RWPE1 (cell line): ENCODE measurements at regions not wholly inside any gene's neighbourhood (a gene's known extent, or its start where the extent isn't known, plus 50 kb on each side); places are given as distances from the start of the nearest gene placed in this dataset.

Experiments used
- CTCF ChIA-PET: fragments of 350-600 bp; sonication (Branson Sonifier 250); formaldehyde crosslinking; extraction: SDS; loops from one replicate; lab custom pipeline; 2021; lab: Yijun Ruan, JAX
- POLR2A ChIA-PET: fragments of 400-600 bp; formaldehyde crosslinking; extraction: SDS; loops from one replicate; lab custom pipeline; 2020; ENCODE audit warnings: antibody characterized with exemption; ENCODE audit not compliant: low non-redundant PET; lab: Yijun Ruan, JAX
- DNase-seq: peaks from one replicate; pipeline ENCODE4 v3.0.0; 2012; ENCODE audit warnings: low spot score
- H3K27ac ChIP-seq: fragments of 450-650 bp; 2 replicates; pipeline ENCODE4 v1.5.1; 2017
- CTCF ChIP-seq: fragments of 450-650 bp; conservative IDR thresholded peaks from 2 replicates; pipeline ENCODE4 v1.5.1; 2017; ENCODE audit warnings: low read depth, mild to moderate bottlenecking

DNA sequence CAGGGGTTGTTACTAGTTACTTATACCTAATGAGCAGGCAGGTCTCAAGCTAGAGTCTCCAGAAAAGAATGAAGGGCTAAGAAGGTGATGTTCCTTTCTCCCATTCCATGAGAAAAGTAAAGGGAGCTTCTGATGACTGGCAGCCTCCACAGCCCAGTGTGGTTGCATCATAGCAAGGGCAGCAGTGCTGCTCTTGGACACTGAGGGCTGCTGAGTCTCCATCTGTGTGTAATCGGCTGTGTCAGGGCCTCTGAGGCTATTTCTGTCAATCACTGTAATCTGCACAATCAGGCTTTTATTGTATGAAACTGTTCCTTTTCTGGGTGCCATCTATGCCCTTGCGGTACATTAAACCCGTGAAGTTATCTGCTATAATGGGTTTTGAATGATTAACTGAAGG is 164.1 kb upstream of the FBXO11 start:
- CTCF ChIA-PET = no interaction called here
- POLR2A ChIA-PET = no interaction called here
- no peak overlapping the region for H3K27ac ChIP-seq
- no peak for TF ChIP-seq CTCF
- no peak for DNase-seq

- no peak for TF ChIP-seq CTCF
- no peak overlapping the region for H3K27ac ChIP-seq
- ChIA-PET CTCF (no interaction called here), POLR2A (no interaction called here)
- DNase-seq = no peak
Observed at GRCh38 chr2:48072583-48072982, 166.3 kb upstream of the FBXO11 start.

DNA sequence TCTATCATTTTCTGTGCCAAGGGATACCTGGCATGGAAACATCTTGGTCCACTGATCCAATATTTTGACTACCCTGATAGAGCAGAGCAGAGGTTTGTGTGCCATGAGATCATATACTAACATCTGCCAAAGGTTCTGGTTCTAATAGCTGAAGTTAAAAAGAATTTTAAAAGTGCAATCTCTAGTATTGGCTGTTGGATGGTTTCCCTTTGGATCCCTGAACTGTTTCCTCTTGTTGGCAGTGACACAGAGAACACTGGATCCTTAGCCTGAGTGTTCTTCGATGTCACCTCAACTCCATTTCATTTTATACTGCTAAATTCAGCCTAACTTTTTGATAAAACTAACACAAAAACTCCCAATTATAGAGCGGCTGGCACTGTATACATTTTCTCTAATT is 169.3 kb upstream of the FBXO11 start:
- H3K27ac ChIP-seq = no peak overlapping the region
- no peak for DNase-seq
- POLR2A ChIA-PET = no interaction called here
- TF ChIP-seq CTCF = no peak
- CTCF ChIA-PET = interaction anchor here (0.6 kb wide), 1 partner anchor 228 kb away, joined by 3 read pairs; no protein-coding TSS in a partner anchor

DNA sequence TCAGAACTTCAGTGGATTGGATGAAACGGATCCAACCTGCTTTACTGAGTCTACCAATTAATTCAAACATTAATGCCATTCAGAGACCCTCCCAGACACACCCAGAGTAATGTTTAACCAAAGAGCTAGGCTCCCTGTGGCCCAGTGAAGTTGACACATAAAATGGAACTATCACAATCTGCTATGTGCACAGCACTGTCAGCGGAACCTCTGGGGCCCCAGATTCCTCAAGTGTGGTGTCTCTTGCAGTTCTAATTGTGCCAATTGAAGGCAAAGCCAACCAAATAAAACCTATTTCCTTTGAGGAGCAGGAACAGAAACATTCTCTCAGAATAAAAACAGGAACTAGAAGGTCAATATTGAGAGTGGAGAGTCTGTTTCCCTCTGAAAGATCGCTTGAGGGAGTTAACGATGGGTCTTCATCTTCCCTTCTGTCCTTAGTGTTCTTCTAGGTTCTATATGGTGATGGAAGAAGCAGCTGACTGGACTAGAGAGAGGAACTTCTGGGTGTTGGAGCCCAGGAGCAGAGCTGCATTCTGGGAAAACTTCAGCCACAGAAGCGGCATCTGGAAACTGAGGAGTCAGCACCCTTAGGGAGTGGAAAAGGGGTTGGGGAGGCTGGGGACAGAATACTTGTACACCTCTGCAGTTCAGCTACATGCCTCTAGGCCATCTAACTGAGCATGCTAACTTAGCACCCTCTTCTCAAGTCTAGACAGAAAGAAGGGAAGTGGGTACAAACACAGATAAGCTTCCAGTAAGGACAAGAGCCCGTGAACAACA is 174.4 kb upstream of the FBXO11 start:
- no peak for DNase-seq
- no peak overlapping the region for H3K27ac ChIP-seq
- CTCF ChIA-PET = no interaction called here
- no peak for TF ChIP-seq CTCF
- POLR2A ChIA-PET = no interaction called here

DNA sequence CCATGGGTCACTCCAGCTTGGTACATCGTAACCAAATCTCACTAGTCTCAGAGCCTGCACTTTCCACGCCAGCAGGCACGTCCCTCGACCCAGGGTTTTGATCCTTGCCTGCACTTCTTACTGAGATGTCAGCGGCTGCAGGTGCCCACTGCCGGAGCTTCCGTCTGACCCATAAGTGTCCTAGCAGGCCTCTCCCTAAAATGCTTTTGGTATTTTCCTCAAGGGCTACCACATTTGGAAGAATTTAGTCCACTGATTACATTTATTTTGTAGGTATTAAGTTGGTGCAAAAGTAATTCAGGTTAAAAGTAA is 175.0 kb upstream of the FBXO11 start:
- H3K27ac ChIP-seq = no peak overlapping the region
- CTCF ChIA-PET = no interaction called here
- DNase-seq = no peak
- TF ChIP-seq CTCF = no peak
- POLR2A ChIA-PET = no interaction called here

- no peak for TF ChIP-seq CTCF
- POLR2A ChIA-PET = no interaction called here
- CTCF ChIA-PET = no interaction called here
- no peak overlapping the region for H3K27ac ChIP-seq
- no peak for DNase-seq
Observed at GRCh38 chr2:48085888-48086287, 179.6 kb upstream of the FBXO11 start.

DNA sequence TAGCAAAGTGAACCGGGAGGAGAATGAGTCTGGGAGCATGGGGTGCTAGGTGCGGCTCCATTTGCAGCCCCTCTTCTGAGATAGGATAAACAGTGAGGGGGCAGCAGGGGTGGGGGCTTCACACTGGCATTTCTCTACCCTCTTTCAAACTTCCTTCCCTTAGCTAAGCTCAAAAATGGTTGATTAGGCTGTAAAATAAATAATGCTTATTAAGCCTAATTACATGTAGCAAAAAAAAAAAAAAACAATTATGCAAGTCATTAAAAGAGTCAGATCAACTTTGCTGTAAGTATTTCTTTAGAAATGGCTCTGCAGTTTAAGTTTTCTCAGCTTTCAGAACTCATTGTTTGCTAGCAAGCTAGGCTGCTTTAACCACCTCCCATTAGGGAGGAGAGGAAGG is 182.7 kb upstream of the FBXO11 start:
- no peak for DNase-seq
- no peak for TF ChIP-seq CTCF
- ChIA-PET CTCF (interaction anchor here (0.7 kb wide), 1 partner anchor 29 kb away, joined by 3 read pairs; no protein-coding TSS in a partner anchor), POLR2A (no interaction called here)
- H3K27ac ChIP-seq = no peak overlapping the region
